ENCODE measurements at regions not wholly inside any gene's neighbourhood (a gene's known extent, or its start where the extent isn't known, plus 50 kb on each side); places are given as distances from the start of the nearest gene placed in this dataset.

DNA sequence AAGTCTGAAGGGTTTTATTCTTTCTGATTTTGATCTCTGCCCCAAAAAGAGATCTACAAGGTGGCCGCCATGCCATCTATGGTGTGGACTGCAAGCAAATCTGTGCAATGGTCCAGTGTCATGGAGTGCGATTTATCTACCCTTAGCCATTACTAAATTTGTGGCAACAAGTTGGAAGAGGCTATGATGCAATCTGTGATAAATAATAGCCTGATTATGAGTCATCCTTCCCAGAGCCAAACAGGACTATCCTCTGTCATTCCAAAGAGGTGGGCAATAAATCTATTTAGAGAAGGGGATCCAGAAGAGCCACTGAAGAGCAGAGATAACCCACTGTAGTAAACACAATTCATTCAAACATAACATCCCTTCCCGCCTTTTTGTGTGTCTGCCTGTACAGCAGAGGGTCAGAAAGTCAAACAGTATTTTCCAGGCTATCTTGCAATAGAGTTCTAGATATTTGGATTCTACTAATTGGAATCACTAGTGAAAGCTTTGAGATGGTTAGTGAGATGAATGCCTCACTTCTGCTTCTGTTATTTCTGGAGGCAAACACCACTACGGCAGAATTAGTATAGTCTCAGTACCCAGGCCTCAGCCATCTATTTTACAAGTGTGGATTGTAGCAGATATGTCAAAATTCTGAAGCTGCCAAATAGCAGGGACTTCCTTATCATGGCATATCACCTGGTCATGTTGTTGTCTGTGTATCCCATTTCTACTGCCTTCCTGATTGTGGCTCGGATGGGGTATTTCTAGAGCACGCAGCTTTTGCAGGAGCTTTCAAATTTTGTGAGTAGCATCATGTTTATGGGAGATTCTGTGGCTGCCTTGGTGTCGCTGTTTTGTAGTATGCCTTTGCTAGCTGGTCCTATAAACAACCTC is 192.0 kb downstream of the SMIM20 start:
- no peaks in the 10 kb centered on the region for H3K36me3 ChIP-seq
- intact Hi-C loops (cut with DNase I), result no loop called here
- no peaks in the 10 kb centered on the region for H3K27me3 ChIP-seq
- no peak overlapping the region for H3K9ac ChIP-seq (ENCODE audit: low read depth in 2 of 2, low read length in 2 of 2)
- DNase-seq, result no peak
- H3K4me3 ChIP-seq, result no peak overlapping the region
- peak overlapping the region; percentile 16 for H3K27ac ChIP-seq
- H3K4me1 ChIP-seq, result no peaks in the 10 kb centered on the region
- H3K9me3 ChIP-seq, result no peaks in the 10 kb centered on the region
- TF ChIP-seq, protein P1, sequence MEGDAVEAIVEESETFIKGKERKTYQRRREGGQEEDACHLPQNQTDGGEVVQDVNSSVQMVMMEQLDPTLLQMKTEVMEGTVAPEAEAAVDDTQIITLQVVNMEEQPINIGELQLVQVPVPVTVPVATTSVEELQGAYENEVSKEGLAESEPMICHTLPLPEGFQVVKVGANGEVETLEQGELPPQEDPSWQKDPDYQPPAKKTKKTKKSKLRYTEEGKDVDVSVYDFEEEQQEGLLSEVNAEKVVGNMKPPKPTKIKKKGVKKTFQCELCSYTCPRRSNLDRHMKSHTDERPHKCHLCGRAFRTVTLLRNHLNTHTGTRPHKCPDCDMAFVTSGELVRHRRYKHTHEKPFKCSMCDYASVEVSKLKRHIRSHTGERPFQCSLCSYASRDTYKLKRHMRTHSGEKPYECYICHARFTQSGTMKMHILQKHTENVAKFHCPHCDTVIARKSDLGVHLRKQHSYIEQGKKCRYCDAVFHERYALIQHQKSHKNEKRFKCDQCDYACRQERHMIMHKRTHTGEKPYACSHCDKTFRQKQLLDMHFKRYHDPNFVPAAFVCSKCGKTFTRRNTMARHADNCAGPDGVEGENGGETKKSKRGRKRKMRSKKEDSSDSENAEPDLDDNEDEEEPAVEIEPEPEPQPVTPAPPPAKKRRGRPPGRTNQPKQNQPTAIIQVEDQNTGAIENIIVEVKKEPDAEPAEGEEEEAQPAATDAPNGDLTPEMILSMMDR (IDR thresholded peaks at IDR 0.05), result no peak

DNA sequence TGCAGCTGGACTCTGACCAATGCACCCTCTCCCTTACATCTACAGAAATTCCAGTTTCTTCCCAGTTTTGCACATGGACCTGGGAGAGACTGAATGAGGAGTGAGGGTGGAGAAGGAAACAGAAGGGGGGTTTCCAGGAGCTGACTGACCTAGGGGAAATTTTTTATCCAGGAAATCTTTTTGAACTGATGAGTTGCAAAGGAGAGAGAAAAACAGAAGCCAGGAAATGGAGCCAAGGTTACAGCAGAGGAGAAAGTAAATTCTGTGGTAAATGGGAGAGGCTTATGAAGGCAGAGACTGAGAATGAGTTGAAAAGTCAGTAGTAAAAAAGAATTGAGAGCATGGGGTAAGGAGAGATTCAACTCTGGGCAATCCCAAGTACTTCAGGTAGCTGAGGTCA is 192.8 kb downstream of the SMIM20 start:
- no peak for DNase-seq
- H3K4me1 ChIP-seq, result no peaks in the 10 kb centered on the region
- no peaks in the 10 kb centered on the region for H3K27me3 ChIP-seq
- intact Hi-C loops (cut with DNase I), result no loop called here
- H3K27ac ChIP-seq, result no peak overlapping the region
- H3K9ac ChIP-seq (ENCODE audit: low read depth in 2 of 2, low read length in 2 of 2), result no peak overlapping the region
- no peaks in the 10 kb centered on the region for H3K9me3 ChIP-seq
- TF ChIP-seq, protein P1 (IDR thresholded peaks at IDR 0.05), result no peak
- H3K36me3 ChIP-seq, result no peaks in the 10 kb centered on the region
- H3K4me3 ChIP-seq, result no peak overlapping the region

DNA sequence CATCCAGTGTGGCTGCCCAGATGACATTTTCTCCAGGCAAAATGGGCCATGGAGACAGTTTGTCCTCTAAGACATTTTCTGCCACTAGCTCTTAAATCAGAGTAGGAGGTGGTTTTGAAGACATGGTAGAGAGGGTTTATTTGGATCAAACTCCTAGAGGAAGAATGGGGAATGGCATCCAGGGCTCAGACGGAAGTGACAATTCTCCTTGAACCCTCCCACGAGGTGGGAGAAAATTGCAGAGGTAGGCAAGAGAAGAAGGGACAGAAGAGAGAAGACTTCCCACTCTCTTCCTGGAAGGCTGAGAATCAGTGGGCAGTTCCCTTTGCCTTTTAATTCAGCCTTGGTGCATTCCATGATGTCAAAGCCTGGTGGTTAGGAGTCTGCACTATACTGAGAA is 194.0 kb downstream of the SMIM20 start:
- H3K9ac ChIP-seq (ENCODE audit: low read depth in 2 of 2, low read length in 2 of 2), result no peak overlapping the region
- H3K4me1 ChIP-seq, result no peaks in the 10 kb centered on the region
- no peaks in the 10 kb centered on the region for H3K36me3 ChIP-seq
- intact Hi-C loops (cut with DNase I), result no loop called here
- H3K9me3 ChIP-seq, result no peaks in the 10 kb centered on the region
- no peak overlapping the region for H3K4me3 ChIP-seq
- no peak for DNase-seq
- TF ChIP-seq, protein P1 (IDR thresholded peaks at IDR 0.05), result no peak
- H3K27me3 ChIP-seq, result no peaks in the 10 kb centered on the region
- no peak overlapping the region for H3K27ac ChIP-seq

- no peak for DNase-seq
- intact Hi-C loops (cut with DNase I), result no loop called here
- Histone ChIP-seq H3K27me3 (no peaks in the 10 kb centered on the region), H3K9me3 (no peaks in the 10 kb centered on the region), H3K4me3 (no peak overlapping the region), H3K4me1 (no peaks in the 10 kb centered on the region), H3K9ac (ENCODE audit: low read depth in 2 of 2, low read length in 2 of 2) (no peak overlapping the region), H3K27ac (no peak overlapping the region), H3K36me3 (no peaks in the 10 kb centered on the region)
- TF ChIP-seq, protein P1 (IDR thresholded peaks at IDR 0.05), result no peak
Observed at GRCh38 chr4:26110493-26110892, 196.5 kb downstream of the SMIM20 start.

DNA sequence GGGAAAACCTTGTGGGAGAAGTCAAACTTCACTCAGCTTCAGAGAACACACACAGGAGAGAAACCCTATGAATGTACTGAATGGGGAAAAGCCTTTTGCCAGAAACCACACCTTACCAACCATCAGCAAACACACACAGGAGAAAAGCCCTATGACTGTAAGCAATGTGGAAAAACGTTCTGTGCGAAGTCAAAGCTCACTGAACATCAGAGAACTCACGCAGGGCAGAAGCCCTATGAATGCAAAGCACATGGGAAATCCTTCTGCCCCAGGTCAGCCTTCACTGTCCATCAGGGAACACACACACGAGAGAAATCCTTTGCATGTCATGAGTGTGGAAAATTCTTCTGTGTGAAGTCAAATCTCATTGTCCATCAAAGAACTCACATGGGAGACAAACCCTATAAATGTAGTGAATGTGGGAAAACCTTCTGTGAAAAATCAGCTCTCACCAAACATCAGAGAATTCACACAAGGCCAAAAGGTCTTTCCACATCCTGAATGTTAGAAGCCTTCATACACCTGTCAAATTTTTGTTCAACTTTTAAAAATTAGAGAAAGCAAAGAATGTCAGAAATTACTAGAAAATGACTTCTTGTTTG is 199.4 kb downstream of the SMIM20 start:
- H3K9ac ChIP-seq (ENCODE audit: low read depth in 2 of 2, low read length in 2 of 2), result no peak overlapping the region
- no peak overlapping the region for H3K27ac ChIP-seq
- TF ChIP-seq, protein P1 (IDR thresholded peaks at IDR 0.05), result no peak
- no peaks in the 10 kb centered on the region for H3K27me3 ChIP-seq
- intact Hi-C loops (cut with DNase I), result no loop called here
- H3K36me3 ChIP-seq, result no peaks in the 10 kb centered on the region
- no peak overlapping the region for H3K4me3 ChIP-seq
- no peaks in the 10 kb centered on the region for H3K9me3 ChIP-seq
- no peaks in the 10 kb centered on the region for H3K4me1 ChIP-seq
- DNase-seq, result no peak

Data from colonic mucosa (tissue), 4 donors.